CMK (cell line): ENCODE measurements at regions not wholly inside any gene's neighbourhood (a gene's known extent, or its start where the extent isn't known, plus 50 kb on each side); places are given as distances from the start of the nearest gene placed in this dataset.
"Not testable (repeated sequence)": the region's sequence is repeated elsewhere in the genome, so short reads cannot be mapped to it uniquely, and the experiment has no call there.

ENCODE experiments used
- DNase-seq: peaks from one replicate; pipeline ENCODE4 v3.0.0-alpha.2; 2010; ENCODE audit warnings: low read depth

- DNase-seq: no peak
Measured at GRCh38 chr20:48153523-48153922, 368.2 kb upstream of the SULF2 start.

- DNase-seq: no peak
Measured at GRCh38 chr20:48153103-48153502, 367.8 kb upstream of the SULF2 start.

- no peak for DNase-seq
Measured at GRCh38 chr20:48150568-48150967, 365.3 kb upstream of the SULF2 start.

GRCh38 chr20:48149902-48150301, 364.6 kb upstream of the SULF2 start:
- DNase-seq: no peak

GRCh38 chr20:48148916-48149672, 363.8 kb upstream of the SULF2 start:
- no peak for DNase-seq

- no peak for DNase-seq
Measured at GRCh38 chr20:48148020-48148419, 362.7 kb upstream of the SULF2 start.

GRCh38 chr20:48147311-48147710, 362.0 kb upstream of the SULF2 start:
- no peak for DNase-seq

GRCh38 chr20:48146877-48147276, 361.6 kb upstream of the SULF2 start:
- DNase-seq: no peak

GRCh38 chr20:48146308-48146707, 361.0 kb upstream of the SULF2 start:
- no peak for DNase-seq

- no peak for DNase-seq
Measured at GRCh38 chr20:48143435-48144081, 358.3 kb upstream of the SULF2 start.

- no peak for DNase-seq
Measured at GRCh38 chr20:48142516-48142773, 357.2 kb upstream of the SULF2 start.

- DNase-seq: no peak
Measured at GRCh38 chr20:48141660-48142515, 356.6 kb upstream of the SULF2 start.

- no peak for DNase-seq
Measured at GRCh38 chr20:48139262-48140041, 354.2 kb upstream of the SULF2 start.

GRCh38 chr20:48132834-48133233, 347.6 kb upstream of the SULF2 start:
- DNase-seq: no peak

- DNase-seq: no peak
Measured at GRCh38 chr20:48131581-48131980, 346.3 kb upstream of the SULF2 start.

- no peak for DNase-seq
Measured at GRCh38 chr20:48129345-48129942, 344.2 kb upstream of the SULF2 start.

- no peak for DNase-seq
Measured at GRCh38 chr20:48128436-48128835, 343.2 kb upstream of the SULF2 start.

GRCh38 chr20:48127964-48128363, 342.7 kb upstream of the SULF2 start:
- DNase-seq: not testable (repeated sequence)

- not testable (repeated sequence) for DNase-seq
Measured at GRCh38 chr20:48127133-48127532, 341.9 kb upstream of the SULF2 start.

- DNase-seq: no peak
Measured at GRCh38 chr20:48126227-48126740, 341.0 kb upstream of the SULF2 start.

- no peak for DNase-seq
Measured at GRCh38 chr20:48124960-48125359, 339.7 kb upstream of the SULF2 start.
